H9 (cell line): ENCODE measurements at regions not wholly inside any gene's neighbourhood (a gene's known extent, or its start where the extent isn't known, plus 50 kb on each side); places are given as distances from the start of the nearest gene placed in this dataset.

Experiments
- DNase-seq: peaks from one replicate; pipeline ENCODE4 v3.0.0-alpha.2; 2017
- H2AFZ ChIP-seq: one replicate; pipeline ENCODE4 v1.6.1; 2013; ENCODE audit warnings: mild to moderate bottlenecking, low read length, control low read depth, moderate library complexity
- H2AK5ac ChIP-seq: 2 replicates; pipeline ENCODE4 v1.6.1; 2013; ENCODE audit warnings: low read length, control low read depth, mixed read lengths; ENCODE audit not compliant: insufficient read length
- H2BK120ac ChIP-seq: one replicate; pipeline ENCODE4 v1.6.1; 2013; ENCODE audit warnings: low read depth, mild to moderate bottlenecking, low read length, control low read depth, inconsistent platforms; ENCODE audit not compliant: poor library complexity, severe bottlenecking
- H2BK12ac ChIP-seq: 2 replicates; pipeline ENCODE4 v1.6.1; 2013; ENCODE audit warnings: low read length, control low read depth, mixed read lengths, low read depth; ENCODE audit not compliant: insufficient read length
- H2BK15ac ChIP-seq: 2 replicates; pipeline ENCODE4 v1.6.1; 2013; ENCODE audit warnings: low read depth, low read length, control low read depth
- H2BK20ac ChIP-seq: one replicate; pipeline ENCODE4 v1.6.1; 2013; ENCODE audit warnings: low read depth, mild to moderate bottlenecking, low read length, control low read depth, inconsistent platforms; ENCODE audit not compliant: poor library complexity, severe bottlenecking
- H2BK5ac ChIP-seq: 2 replicates; pipeline ENCODE4 v1.6.1; 2013; ENCODE audit warnings: low read length, control low read depth, mixed read lengths; ENCODE audit not compliant: insufficient read length
- H3K14ac ChIP-seq: 2 replicates; pipeline ENCODE4 v1.6.1; 2013; ENCODE audit warnings: low read length, control low read depth; ENCODE audit not compliant: insufficient read depth
- H3K18ac ChIP-seq: 2 replicates; pipeline ENCODE4 v1.6.1; 2013; ENCODE audit warnings: low read depth, mild to moderate bottlenecking, mixed read lengths, low read length, control low read depth; ENCODE audit not compliant: insufficient read length
- H3K23ac ChIP-seq: 2 replicates; pipeline ENCODE4 v1.6.1; 2013; ENCODE audit warnings: low read length, control low read depth, mixed read lengths, low read depth; ENCODE audit not compliant: insufficient read length
- H3K23me2 ChIP-seq: 2 replicates; pipeline ENCODE4 v1.6.1; 2013; ENCODE audit warnings: low read depth, mild to moderate bottlenecking, mixed read lengths, low read length, control low read depth; ENCODE audit not compliant: insufficient read length, poor library complexity, severe bottlenecking
- H3K27ac ChIP-seq: 2 replicates; pipeline ENCODE4 v1.5.1; 2013; ENCODE audit warnings: low read length, control low read depth, mixed read lengths, low read depth; ENCODE audit not compliant: insufficient read length
- H3K27me3 ChIP-seq: 2 replicates; pipeline ENCODE4 v1.6.1; 2013; ENCODE audit warnings: low read length, control low read depth, inconsistent platforms; ENCODE audit not compliant: insufficient read depth
- H3K4ac ChIP-seq: 2 replicates; pipeline ENCODE4 v1.6.1; 2013; ENCODE audit warnings: low read depth, mild to moderate bottlenecking, control low read depth, inconsistent platforms, low read length, moderate library complexity
- H3K4me1 ChIP-seq: 2 replicates; pipeline ENCODE4 v1.6.1; 2013; ENCODE audit warnings: low read length, control low read depth, inconsistent platforms; ENCODE audit not compliant: insufficient read depth
- H3K4me2 ChIP-seq: 2 replicates; pipeline ENCODE4 v1.6.1; 2013; ENCODE audit warnings: low read length, control low read depth, mixed read lengths; ENCODE audit not compliant: insufficient read length, insufficient read depth
- H3K56ac ChIP-seq: 2 replicates; pipeline ENCODE4 v1.6.1; 2013; ENCODE audit warnings: low read depth, mild to moderate bottlenecking, mixed read lengths, low read length, control low read depth; ENCODE audit not compliant: insufficient read length
- H3K79me1 ChIP-seq: 2 replicates; pipeline ENCODE4 v1.6.1; 2013; ENCODE audit warnings: low read depth, mild to moderate bottlenecking, moderate library complexity, low read length, control low read depth, inconsistent platforms; ENCODE audit not compliant: insufficient read depth, poor library complexity, severe bottlenecking
- H3K79me2 ChIP-seq: 2 replicates; pipeline ENCODE4 v1.6.1; 2013; ENCODE audit warnings: low read length, control low read depth, inconsistent platforms; ENCODE audit not compliant: insufficient read depth
- H3K9ac ChIP-seq: 2 replicates; pipeline ENCODE4 v1.6.1; 2013; ENCODE audit warnings: low read length, control low read depth, mixed read lengths; ENCODE audit not compliant: insufficient read length; ENCODE audit errors: extremely low read depth
- H3K9me3 ChIP-seq: one replicate; pipeline ENCODE4 v1.6.1; 2013; ENCODE audit warnings: low read depth, low read length, inconsistent platforms; ENCODE audit not compliant: control insufficient read depth
- H3T11ph ChIP-seq: one replicate; pipeline ENCODE4 v1.6.1; 2013; ENCODE audit warnings: mild to moderate bottlenecking, low read length, control low read depth, inconsistent platforms
- H4K20me1 ChIP-seq: one replicate; pipeline ENCODE4 v1.6.1; 2013; ENCODE audit not compliant: control insufficient read depth, insufficient read length, insufficient read depth
- H4K5ac ChIP-seq: 2 replicates; pipeline ENCODE4 v1.6.1; 2013; ENCODE audit warnings: low read depth, mild to moderate bottlenecking, mixed read lengths, low read length, control low read depth; ENCODE audit not compliant: insufficient read length
- H4K8ac ChIP-seq: replicated peaks from 2 replicates; pipeline ENCODE4 v1.6.1; 2013; ENCODE audit warnings: low read length, control low read depth, mixed read lengths, low read depth; ENCODE audit not compliant: insufficient read length
- H4K91ac ChIP-seq: 2 replicates; pipeline ENCODE4 v1.6.1; 2013; ENCODE audit warnings: low read depth, mild to moderate bottlenecking, moderate library complexity, mixed read lengths, low read length, control low read depth; ENCODE audit not compliant: insufficient read length
- H3K27ac Mint-ChIP-seq, 3 experiments: 2 replicates in 2 of 3; 3 replicates in 1 of 3; pipeline ENCODE4 v1.8.0; 2020 to 2021; ENCODE audit warnings: mixed read lengths in 3 of 3, mild to moderate bottlenecking in 1 of 3, moderate library complexity in 1 of 3
- H3K27me3 Mint-ChIP-seq: 2 replicates; pipeline ENCODE4 v1.8.0; 2021; ENCODE audit warnings: low read depth, mild to moderate bottlenecking, moderate library complexity, mixed read lengths
- H3K36me3 Mint-ChIP-seq, 3 experiments: 2 replicates in 2 of 3; 3 replicates in 1 of 3; pipeline ENCODE4 v1.8.0; 2020 to 2021; ENCODE audit warnings: low read depth in 3 of 3, mixed read lengths in 3 of 3; ENCODE audit not compliant: insufficient read depth in 1 of 3
- H3K4me1 Mint-ChIP-seq, 2 experiments: 2 replicates each; pipeline ENCODE4 v1.8.0; 2020; ENCODE audit warnings: mixed read lengths in 2 of 2
- H3K4me3 Mint-ChIP-seq, 2 experiments: 2 replicates in 1 of 2; 3 replicates in 1 of 2; pipeline ENCODE4 v1.8.0; 2020 to 2021; ENCODE audit warnings: mild to moderate bottlenecking in 2 of 2, mixed read lengths in 2 of 2, moderate library complexity in 1 of 2
- H3K9me3 Mint-ChIP-seq, 2 experiments: 2 replicates in 1 of 2; 3 replicates in 1 of 2; pipeline ENCODE4 v1.8.0; 2020; ENCODE audit warnings: mild to moderate bottlenecking in 2 of 2, mixed read lengths in 2 of 2, moderate library complexity in 1 of 2
- CTCF ChIP-seq: fragments of 200-600 bp; sonication (generic); conservative IDR thresholded peaks from 3 replicates; pipeline ENCODE4 v1.8.0; 2021; ENCODE audit warnings: antibody characterized with exemption, mild to moderate bottlenecking
- WGBS: extraction: QIAGEN DNeasy Blood & Tissue Kit; methylation state at CpG from one replicate; pipeline ENCODE4 v1.1.7; 2013; ENCODE audit warnings: missing lambda C conversion rate, low lambda C conversion rate, mixed read lengths; ENCODE audit not compliant: insufficient read length; ENCODE audit errors: extremely low coverage; 5-methylcytosine and 5-hydroxymethylcytosine counted together

- H3K27ac ChIP-seq: no peak overlapping the region
- H2BK5ac ChIP-seq: no peak overlapping the region
- TF ChIP-seq CTCF: no peak
- no peak overlapping the region for H3K23ac ChIP-seq
- H3K9me3 ChIP-seq: no peaks in the 10 kb centered on the region
- no peak for DNase-seq
- H2AFZ ChIP-seq: no peak overlapping the region
- no peak overlapping the region for H3K9ac ChIP-seq
- no peaks in the 10 kb centered on the region; a peak in 1 of 5 replicates for H3K9me3 Mint-ChIP-seq
- no peak overlapping the region for H2BK15ac ChIP-seq
- no peak overlapping the region for H3K4me3 Mint-ChIP-seq
- H2BK12ac ChIP-seq: no peak overlapping the region
- no peaks in the 10 kb centered on the region for H3K23me2 ChIP-seq
- no peaks in the 10 kb centered on the region for H3K79me1 ChIP-seq
- H4K8ac ChIP-seq: no peak overlapping the region
- no peaks in the 10 kb centered on the region for H3K27me3 ChIP-seq
- H3K4ac ChIP-seq: no peak overlapping the region
- no peaks in the 10 kb centered on the region; a peak in 1 of 7 replicates for H3K36me3 Mint-ChIP-seq
- H3K14ac ChIP-seq: no peak overlapping the region
- no peaks in the 10 kb centered on the region for H3K27me3 Mint-ChIP-seq
- H3T11ph ChIP-seq: no peak overlapping the region
- H2BK120ac ChIP-seq: no peak overlapping the region
- H3K4me1 Mint-ChIP-seq: no peaks in the 10 kb centered on the region
- H3K56ac ChIP-seq: no peak overlapping the region
- no peak overlapping the region for H4K91ac ChIP-seq
- no peak overlapping the region for H2AK5ac ChIP-seq
- no peak overlapping the region for H3K4me2 ChIP-seq
- H3K18ac ChIP-seq: no peak overlapping the region
- no peaks in the 10 kb centered on the region for H3K79me2 ChIP-seq
- H3K27ac Mint-ChIP-seq: no peak overlapping the region
- no peaks in the 10 kb centered on the region for H3K4me1 ChIP-seq
- no peak overlapping the region for H2BK20ac ChIP-seq
- H4K20me1 ChIP-seq: no peaks in the 10 kb centered on the region
- WGBS: no CpG with 5 or more reads among the region's 2 CpGs
- no peak overlapping the region for H4K5ac ChIP-seq
These were observed 64.2 kb upstream of the DPH5 start for GRCh38 chr1:101089613-101090338.
